ENCODE measurements at regions not wholly inside any gene's neighbourhood (a gene's known extent, or its start where the extent isn't known, plus 50 kb on each side); places are given as distances from the start of the nearest gene placed in this dataset.

DNA sequence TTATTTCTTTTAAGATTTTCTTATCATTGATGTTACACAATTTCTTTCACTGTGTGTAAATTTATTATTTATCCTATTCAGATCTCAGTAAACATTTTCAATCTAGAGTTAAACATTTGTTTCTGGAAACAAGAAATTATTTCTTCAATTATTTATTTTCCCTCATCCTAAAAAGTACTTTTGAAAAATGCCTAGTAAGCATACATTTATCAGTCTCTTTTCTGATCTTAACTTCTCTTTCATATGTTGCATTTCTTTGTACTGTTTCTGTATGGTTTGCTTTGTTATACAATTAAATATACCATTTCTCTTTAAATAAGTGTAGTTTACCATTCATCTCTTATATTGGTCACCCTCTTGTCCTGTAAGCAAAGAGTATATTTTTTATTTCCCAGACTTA, 263.2 kb downstream of the C12orf50 start:
- CTCF ChIA-PET, result no interaction called here
- DNase-seq, result no peak
- Mint-ChIP-seq H3K4me3 (no peak overlapping the region), H3K4me1 (no peaks in the 10 kb centered on the region), H3K27me3 (no peaks in the 10 kb centered on the region), H3K36me3 (ENCODE audit: low read depth) (no peaks in the 10 kb centered on the region), H3K27ac (no peak overlapping the region), H3K9me3 (no peaks in the 10 kb centered on the region)
- POLR2A ChIA-PET, result no interaction called here

DNA sequence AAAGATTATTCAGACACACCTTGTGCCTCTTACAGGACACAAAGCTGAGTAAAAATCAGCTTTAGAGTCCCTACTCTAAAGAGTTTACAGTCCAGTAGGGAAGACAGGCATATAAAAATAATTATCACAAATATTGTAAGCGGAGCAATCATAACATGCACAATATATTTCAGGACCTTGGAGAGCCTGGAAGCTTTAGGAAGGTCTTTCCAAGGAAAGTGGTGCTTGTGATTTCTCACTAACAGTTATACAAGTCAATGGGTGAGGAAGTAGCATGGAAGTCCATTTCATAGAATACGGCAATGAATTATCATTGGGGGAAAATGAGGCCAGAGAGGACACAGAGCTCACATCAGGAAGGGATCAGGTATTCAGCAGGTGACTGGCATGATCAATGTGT, 268.3 kb downstream of the C12orf50 start:
- Mint-ChIP-seq H3K9me3 (no peaks in the 10 kb centered on the region), H3K27me3 (no peaks in the 10 kb centered on the region), H3K4me3 (no peak overlapping the region), H3K4me1 (no peaks in the 10 kb centered on the region), H3K27ac (no peak overlapping the region), H3K36me3 (ENCODE audit: low read depth) (no peaks in the 10 kb centered on the region)
- CTCF ChIA-PET, result no interaction called here
- POLR2A ChIA-PET, result no interaction called here
- no peak for DNase-seq

DNA sequence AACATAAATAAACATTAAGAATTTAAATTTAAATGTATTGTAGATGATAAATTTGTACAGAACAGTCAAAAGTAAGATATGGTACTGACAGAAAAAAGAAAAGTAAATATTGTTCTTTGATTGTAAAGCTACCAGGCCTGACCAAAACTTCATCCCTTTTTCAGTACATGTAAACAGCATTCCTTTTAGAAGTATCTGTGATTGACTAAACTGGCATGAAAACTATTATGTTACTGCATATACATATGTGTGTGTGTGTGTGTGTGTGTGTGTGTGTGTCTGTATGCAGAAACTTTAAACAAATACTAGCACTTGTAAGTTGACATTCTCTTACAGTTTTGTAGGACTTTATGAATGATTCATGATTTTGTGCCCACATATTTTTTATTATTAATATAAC, 270.9 kb downstream of the C12orf50 start:
- Mint-ChIP-seq H3K36me3 (ENCODE audit: low read depth) (no peaks in the 10 kb centered on the region), H3K27ac (no peak overlapping the region)
- POLR2A ChIA-PET, result no interaction called here

DNA sequence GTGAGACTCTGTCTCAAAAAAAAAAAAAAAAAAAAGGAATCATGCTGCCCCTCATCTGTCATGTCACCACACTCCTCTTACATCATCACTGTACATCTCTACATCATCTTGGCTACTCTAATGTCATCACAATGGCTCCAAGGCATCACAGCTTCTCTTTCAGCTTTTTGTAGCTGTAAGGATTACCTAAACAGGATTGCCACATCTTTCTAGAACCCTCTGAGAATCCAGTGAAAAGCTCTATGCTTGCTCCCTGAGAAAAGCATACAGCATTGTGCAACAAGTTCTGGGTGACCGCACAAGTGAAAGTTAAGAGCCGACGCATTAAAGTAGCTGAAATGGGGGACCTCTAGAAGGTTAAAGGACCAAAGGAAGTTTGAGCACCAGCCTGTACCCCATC, 272.5 kb downstream of the C12orf50 start:
- Mint-ChIP-seq H3K27me3 (no peaks in the 10 kb centered on the region), H3K36me3 (ENCODE audit: low read depth) (no peaks in the 10 kb centered on the region)
- CTCF ChIA-PET, result interaction anchor here (0.7 kb wide), 1 partner anchor 83 kb away, joined by 3 read pairs; no protein-coding TSS in a partner anchor

More for the DNA sequence above, 270.9 kb downstream of the C12orf50 start:
- Mint-ChIP-seq H3K9me3 (no peaks in the 10 kb centered on the region), H3K4me3 (no peak overlapping the region), H3K4me1 (no peaks in the 10 kb centered on the region), H3K27me3 (no peaks in the 10 kb centered on the region)
- CTCF ChIA-PET, result no interaction called here
- no peak for DNase-seq

DNA sequence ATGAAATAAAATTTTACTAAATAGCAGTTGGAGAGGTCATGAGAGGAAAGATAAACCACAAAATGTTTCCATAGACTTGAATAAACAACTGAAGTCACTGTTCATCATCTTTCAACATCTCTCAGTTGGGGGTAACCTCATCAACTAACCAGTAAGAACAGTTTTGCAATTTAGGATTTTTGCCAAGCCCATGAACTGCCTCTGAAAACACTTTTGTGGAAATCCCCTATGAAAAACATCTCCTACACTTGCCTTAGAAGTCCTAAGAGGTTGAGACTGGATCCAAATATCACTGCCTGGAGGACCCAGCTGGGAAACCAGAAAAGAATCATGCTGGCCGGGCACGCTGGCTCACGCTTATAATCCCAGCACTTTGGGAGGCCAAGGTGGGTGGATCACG, 273.1 kb downstream of the C12orf50 start:
- H3K4me1 Mint-ChIP-seq, result no peaks in the 10 kb centered on the region
- no peaks in the 10 kb centered on the region for H3K27me3 Mint-ChIP-seq
- no peak for DNase-seq
- H3K36me3 Mint-ChIP-seq (ENCODE audit: low read depth), result no peaks in the 10 kb centered on the region
- H3K4me3 Mint-ChIP-seq, result no peak overlapping the region
- H3K9me3 Mint-ChIP-seq, result no peaks in the 10 kb centered on the region
- POLR2A ChIA-PET, result no interaction called here
- CTCF ChIA-PET, result interaction anchor here (0.7 kb wide), 1 partner anchor 82 kb away, joined by 3 read pairs; no protein-coding TSS in a partner anchor
- H3K27ac Mint-ChIP-seq, result no peak overlapping the region

More for the DNA sequence above, 272.5 kb downstream of the C12orf50 start:
- Mint-ChIP-seq H3K9me3 (no peaks in the 10 kb centered on the region), H3K4me1 (no peaks in the 10 kb centered on the region), H3K4me3 (no peak overlapping the region), H3K27ac (no peak overlapping the region)
- POLR2A ChIA-PET, result no interaction called here
- no peak for DNase-seq

DNA sequence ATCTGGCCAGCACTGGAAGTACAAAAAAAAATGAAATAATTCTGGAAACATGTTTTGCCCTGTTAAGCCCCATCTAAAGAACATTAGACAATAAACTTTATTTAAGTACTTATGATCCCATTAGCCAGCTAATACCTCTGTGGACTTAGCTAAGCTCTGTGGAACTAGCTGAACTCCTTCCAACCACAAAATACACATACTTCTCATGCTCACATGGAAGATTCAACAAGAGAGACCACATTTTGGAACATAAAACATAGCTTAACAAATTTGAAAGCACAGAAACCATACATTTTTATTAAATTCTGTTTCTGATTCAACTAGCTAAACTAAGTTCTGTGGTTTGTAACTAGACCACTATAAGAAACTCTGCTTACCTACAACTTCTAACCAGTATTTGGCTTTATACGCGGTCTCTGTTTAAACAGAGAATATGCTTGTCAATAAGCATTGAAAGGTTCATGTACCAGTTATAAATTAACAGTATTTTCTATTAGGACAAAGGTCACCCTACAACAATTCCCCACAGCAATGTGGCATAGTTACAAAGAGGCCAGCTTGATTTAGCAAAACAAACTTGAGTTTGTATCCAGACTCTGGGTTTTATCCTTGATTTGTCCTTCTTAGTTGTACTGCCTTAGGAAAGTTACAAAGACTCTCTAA, 300.1 kb downstream of the C12orf50 start:
- Mint-ChIP-seq H3K9me3 (no peaks in the 10 kb centered on the region), H3K27ac (no peak overlapping the region), H3K4me3 (no peak overlapping the region), H3K4me1 (no peaks in the 10 kb centered on the region), H3K27me3 (no peaks in the 10 kb centered on the region), H3K36me3 (ENCODE audit: low read depth) (no peaks in the 10 kb centered on the region)
- ChIA-PET POLR2A (no interaction called here), CTCF (no interaction called here)
- no peak for DNase-seq

DNA sequence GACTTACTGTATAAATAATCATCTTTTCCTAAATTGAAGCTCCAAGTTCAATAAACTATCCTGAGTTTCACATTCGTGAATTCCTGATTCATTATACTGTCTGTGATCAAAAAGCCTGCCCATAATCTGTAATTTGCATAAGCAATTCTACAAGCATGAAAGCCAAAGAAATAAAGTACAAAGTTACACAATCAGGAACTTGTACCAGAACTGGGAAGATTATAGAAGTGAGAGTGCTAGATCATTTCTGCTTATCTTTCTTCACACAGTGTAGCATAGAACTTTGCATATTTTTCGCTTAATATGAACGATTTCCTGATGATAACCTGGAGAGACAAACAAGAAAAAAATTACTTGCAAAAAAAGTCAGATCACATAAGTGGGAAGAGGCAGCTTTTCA, 308.2 kb downstream of the C12orf50 start:
- Mint-ChIP-seq H3K36me3 (ENCODE audit: low read depth) (no peaks in the 10 kb centered on the region), H3K4me3 (no peak overlapping the region), H3K27ac (no peak overlapping the region), H3K9me3 (peaks cover 3% of the 10 kb centered on the region), H3K27me3 (no peaks in the 10 kb centered on the region), H3K4me1 (no peaks in the 10 kb centered on the region)
- no peak for DNase-seq
- CTCF ChIA-PET, result no interaction called here
- POLR2A ChIA-PET, result no interaction called here

DNA sequence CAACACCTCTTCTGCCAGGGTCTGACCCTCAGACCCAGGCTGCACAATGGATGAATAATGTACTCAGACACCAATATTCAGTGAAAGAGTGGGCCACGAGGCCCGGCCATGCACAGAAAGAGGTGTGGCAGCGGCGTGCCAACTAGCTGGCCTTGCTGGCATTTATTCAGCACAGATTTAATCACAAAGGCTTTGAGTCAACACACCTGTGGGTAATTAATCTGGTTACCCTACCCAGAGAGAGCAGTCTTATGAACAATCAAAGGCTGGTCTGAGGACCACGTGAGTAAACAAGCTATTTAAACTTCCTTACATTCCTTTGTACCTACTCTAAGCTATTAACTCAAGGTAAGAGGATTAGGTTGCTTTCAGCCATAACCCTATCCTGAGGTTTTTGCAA, 324.8 kb downstream of the C12orf50 start:
- H3K27ac Mint-ChIP-seq, result no peak overlapping the region
- DNase-seq, result no peak
- no peaks in the 10 kb centered on the region for H3K27me3 Mint-ChIP-seq
- H3K36me3 Mint-ChIP-seq (ENCODE audit: low read depth), result no peaks in the 10 kb centered on the region
- no peaks in the 10 kb centered on the region for H3K9me3 Mint-ChIP-seq
- H3K4me3 Mint-ChIP-seq, result no peak overlapping the region
- ChIA-PET CTCF (no interaction called here), POLR2A (no interaction called here)
- no peaks in the 10 kb centered on the region for H3K4me1 Mint-ChIP-seq

DNA sequence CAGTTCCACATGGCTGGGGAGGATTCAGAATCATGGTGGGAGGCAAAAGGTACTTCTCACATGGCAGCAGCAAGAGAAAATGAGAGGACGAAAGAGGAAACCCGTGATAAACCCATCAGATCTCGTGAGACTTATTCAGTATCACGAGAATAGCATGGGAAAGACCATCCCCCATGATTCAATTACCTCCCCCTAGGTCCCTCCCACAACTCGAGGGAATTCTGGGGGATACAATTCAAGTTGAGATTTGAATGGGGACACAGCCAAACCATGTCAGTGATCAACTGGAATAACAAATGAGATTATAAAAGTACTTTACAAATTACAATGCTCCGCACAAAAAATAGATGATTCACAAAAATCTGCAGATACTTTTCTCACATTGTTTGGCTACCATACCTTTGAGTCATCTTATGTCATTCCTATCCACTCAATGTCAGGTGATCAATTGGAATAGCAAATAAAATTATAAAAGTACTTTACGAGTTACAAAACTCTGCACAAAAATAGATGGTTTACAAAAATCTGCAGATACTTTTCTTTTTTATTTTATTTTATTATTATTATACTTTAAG, 338.9 kb downstream of the C12orf50 start:
- H3K4me3 Mint-ChIP-seq, result no peak overlapping the region
- no peak overlapping the region for H3K27ac Mint-ChIP-seq
- POLR2A ChIA-PET, result no interaction called here
- no peaks in the 10 kb centered on the region for H3K27me3 Mint-ChIP-seq
- no peaks in the 10 kb centered on the region for H3K36me3 Mint-ChIP-seq (ENCODE audit: low read depth)
- DNase-seq, result no peak
- CTCF ChIA-PET, result no interaction called here
- H3K9me3 Mint-ChIP-seq, result no peaks in the 10 kb centered on the region
- no peaks in the 10 kb centered on the region for H3K4me1 Mint-ChIP-seq

DNA sequence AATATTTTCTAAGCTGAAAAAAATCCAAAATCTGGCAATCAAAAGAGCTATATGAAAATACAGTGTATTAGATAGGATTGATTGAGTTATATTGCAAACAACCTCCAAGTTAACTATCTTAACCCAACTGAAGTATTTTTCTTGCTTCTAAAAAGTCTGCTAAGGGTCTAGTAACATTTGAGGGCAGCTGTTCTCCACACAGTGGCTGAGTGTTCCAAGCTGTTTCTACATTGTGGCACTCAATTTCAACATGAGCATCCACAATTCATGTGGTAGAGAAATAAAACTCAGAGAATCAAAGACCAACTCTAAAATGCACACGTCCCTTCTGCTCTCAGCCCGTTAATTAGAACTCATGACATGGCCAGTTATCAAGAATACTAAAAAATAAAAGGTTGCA, 340.0 kb downstream of the C12orf50 start:
- H3K27me3 Mint-ChIP-seq, result no peaks in the 10 kb centered on the region

DNA sequence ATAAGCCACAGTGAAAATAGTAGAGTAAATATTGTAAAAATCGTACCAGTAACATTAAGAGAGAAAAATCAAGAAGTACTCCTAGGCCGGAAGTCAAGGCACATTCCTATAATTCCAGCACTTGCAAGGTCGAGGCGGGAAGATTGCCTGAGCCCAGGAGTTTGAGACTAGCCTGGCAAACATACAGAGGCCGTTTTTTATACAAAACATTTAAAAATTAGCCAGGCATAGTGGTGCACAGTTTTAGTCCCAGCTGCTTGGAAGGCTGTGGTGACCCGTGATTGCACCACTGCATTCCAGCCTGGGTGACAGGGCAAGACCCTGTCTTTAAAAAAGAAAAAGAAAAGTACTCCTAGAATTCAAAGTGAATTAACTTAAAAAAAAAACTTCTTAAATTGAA, 341.8 kb downstream of the C12orf50 start:
- Mint-ChIP-seq H3K36me3 (ENCODE audit: low read depth) (no peaks in the 10 kb centered on the region), H3K27ac (no peak overlapping the region), H3K4me3 (no peak overlapping the region), H3K27me3 (no peaks in the 10 kb centered on the region), H3K9me3 (no peaks in the 10 kb centered on the region), H3K4me1 (no peaks in the 10 kb centered on the region)
- POLR2A ChIA-PET, result no interaction called here
- DNase-seq, result no peak
- CTCF ChIA-PET, result no interaction called here

More for the DNA sequence above, 340.0 kb downstream of the C12orf50 start:
- Mint-ChIP-seq H3K4me3 (no peak overlapping the region), H3K36me3 (ENCODE audit: low read depth) (no peaks in the 10 kb centered on the region), H3K4me1 (no peaks in the 10 kb centered on the region), H3K27ac (no peak overlapping the region), H3K9me3 (no peaks in the 10 kb centered on the region)
- ChIA-PET CTCF (no interaction called here), POLR2A (no interaction called here)
- DNase-seq, result no peak

DNA sequence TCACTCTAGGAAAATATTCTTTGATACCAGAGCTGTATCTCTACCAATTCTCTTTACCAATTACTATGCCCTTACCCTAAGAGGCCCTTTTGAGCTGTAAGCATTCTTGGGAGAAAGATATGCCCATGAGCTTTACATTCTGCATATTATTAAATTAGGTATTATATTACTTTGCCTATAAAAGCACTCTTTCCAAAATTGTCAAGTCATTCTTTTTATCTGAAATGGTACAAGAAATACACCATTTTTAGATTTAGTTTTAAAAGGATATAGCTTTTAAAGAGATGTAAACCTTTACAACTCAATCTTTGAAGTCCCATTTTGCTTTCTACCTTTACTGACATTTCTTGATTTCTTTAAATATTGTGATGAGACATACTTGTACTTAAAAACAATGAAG, 343.5 kb downstream of the C12orf50 start:
- no peak for DNase-seq
- H3K27ac Mint-ChIP-seq, result no peak overlapping the region
- no peaks in the 10 kb centered on the region for H3K4me1 Mint-ChIP-seq
- no peaks in the 10 kb centered on the region for H3K27me3 Mint-ChIP-seq
- POLR2A ChIA-PET, result no interaction called here
- H3K36me3 Mint-ChIP-seq (ENCODE audit: low read depth), result no peaks in the 10 kb centered on the region
- H3K9me3 Mint-ChIP-seq, result no peaks in the 10 kb centered on the region
- no peak overlapping the region for H3K4me3 Mint-ChIP-seq
- CTCF ChIA-PET, result no interaction called here

DNA sequence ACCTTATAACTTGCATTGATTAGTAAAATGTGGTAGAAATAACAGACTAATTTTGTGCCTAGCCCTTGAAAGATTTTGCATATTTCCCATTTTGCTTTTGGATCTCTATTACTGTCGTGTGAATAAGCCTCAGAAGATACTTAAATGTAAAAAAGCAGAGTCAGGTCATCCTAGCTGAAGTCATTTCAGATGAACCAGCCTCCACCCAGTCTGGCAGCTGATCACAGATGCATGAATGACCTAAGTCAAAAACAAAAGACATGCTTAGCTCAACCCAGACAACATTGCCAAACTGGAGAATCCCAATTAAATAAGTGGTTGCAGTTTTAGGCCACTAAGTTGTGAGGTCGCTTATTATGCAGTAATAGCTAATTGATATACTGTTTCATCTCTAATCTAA, 349.9 kb downstream of the C12orf50 start:
- Mint-ChIP-seq H3K36me3 (ENCODE audit: low read depth) (no peaks in the 10 kb centered on the region), H3K27me3 (no peaks in the 10 kb centered on the region), H3K4me3 (no peak overlapping the region), H3K4me1 (no peaks in the 10 kb centered on the region), H3K9me3 (no peaks in the 10 kb centered on the region), H3K27ac (no peak overlapping the region)
- ChIA-PET POLR2A (no interaction called here), CTCF (no interaction called here)
- no peak for DNase-seq

DNA sequence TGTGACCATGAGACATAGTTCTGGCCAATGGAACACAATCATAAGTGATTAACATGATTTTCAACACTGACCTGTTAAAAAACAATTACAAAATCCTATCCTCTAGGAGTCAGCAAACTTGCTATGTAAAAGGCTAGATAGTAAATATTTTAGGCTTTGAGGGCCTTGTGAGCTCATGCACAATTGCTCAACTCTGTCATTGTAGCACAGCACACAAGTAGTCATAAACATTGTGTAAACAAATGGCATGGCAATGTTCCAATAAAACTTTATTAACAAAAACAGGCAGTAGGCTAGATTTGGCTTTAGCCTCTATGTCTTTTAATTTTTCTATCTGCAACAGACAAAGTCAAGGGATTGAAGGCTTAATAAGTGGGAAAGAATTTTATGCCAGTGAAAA, 350.7 kb downstream of the C12orf50 start:
- ChIA-PET CTCF (no interaction called here), POLR2A (no interaction called here)
- Mint-ChIP-seq H3K36me3 (ENCODE audit: low read depth) (no peaks in the 10 kb centered on the region), H3K4me3 (no peak overlapping the region), H3K27me3 (no peaks in the 10 kb centered on the region), H3K9me3 (no peaks in the 10 kb centered on the region), H3K27ac (no peak overlapping the region), H3K4me1 (no peaks in the 10 kb centered on the region)
- DNase-seq, result no peak
